ENCODE measurements at regions not wholly inside any gene's neighbourhood (a gene's known extent, or its start where the extent isn't known, plus 50 kb on each side); places are given as distances from the start of the nearest gene placed in this dataset.

DNA sequence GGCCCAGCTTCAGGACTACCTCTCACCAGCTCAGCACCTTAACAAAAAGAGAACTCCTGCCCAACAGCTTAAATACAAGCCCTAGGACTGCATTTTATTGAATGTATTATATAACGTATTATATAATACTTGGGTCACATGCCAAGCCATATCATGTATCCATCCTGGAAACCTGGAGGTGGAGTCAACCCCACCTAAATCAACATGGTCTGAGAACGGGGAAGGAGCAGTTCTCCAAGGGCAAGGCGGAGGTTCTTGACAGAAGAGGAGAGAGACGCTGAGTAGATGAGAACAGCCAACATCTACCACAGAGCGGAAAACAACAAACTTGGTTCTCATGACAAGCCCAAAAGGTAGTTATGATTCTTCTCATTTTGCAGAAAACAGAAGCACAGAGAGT is 163.4 kb downstream of the FGF18 start:
- ChIA-PET POLR2A (ENCODE audit: low non-redundant PET) (no interaction called here), CTCF (no interaction called here)
- Histone ChIP-seq H3K27me3 (replicated peaks; ENCODE audit: insufficient read depth, low read depth, low read length, poor library complexity) (no peaks in the 10 kb centered on the region), H3K9me3 (ENCODE audit: low read depth, low read length, poor library complexity, severe bottlenecking) (no peaks in the 10 kb centered on the region), H3K4me3 (ENCODE audit: low read depth, low read length, poor library complexity, severe bottlenecking) (no peak overlapping the region), H3K27ac (ENCODE audit: low read depth, low read length, poor library complexity, severe bottlenecking) (no peak overlapping the region), H3K36me3 (ENCODE audit: insufficient read depth, low read length, poor library complexity, severe bottlenecking) (no peaks in the 10 kb centered on the region), H3K4me1 (ENCODE audit: insufficient read depth, low read length, poor library complexity, severe bottlenecking) (no peaks in the 10 kb centered on the region)
- no TSS peak for BruUV-seq (replicated peaks)
- no peak for DNase-seq (ENCODE audit: low spot score)
- TF ChIP-seq CTCF (conservative IDR thresholded peaks at IDR 0.05; ENCODE audit: low read depth, low read length): no peak
- TF ChIP-seq EZH2 (IDR thresholded peaks at IDR 0.05; ENCODE audit: borderline replicate concordance, low read depth, low read length, poor library complexity, severe bottlenecking): no peak
- intact Hi-C loops (cut with micrococcal nuclease; ENCODE audit: unreplicated experiment): no loop called here

DNA sequence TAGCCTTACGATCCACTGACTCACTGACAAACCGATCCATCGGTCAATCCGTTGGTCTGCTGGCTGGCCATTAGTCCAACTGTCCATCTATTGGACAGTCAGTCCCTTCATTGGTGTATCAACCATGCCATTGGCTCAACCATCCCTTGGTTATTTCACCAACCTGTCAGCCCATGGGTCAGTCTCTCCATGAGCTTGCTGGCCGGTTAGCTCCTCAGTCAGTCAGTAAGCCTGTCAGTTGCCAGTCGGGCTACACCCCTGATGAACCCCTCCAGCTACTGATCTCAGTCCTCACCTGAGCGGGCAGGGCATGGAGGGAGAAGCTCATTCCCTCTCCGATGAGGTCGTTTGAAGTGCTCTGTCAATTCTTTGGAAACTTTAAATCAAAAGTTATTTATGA is 166.5 kb downstream of the FGF18 start:
- Histone ChIP-seq H3K4me1 (ENCODE audit: insufficient read depth, low read length, poor library complexity, severe bottlenecking) (no peaks in the 10 kb centered on the region), H3K27me3 (replicated peaks; ENCODE audit: insufficient read depth, low read depth, low read length, poor library complexity) (peaks cover 3% of the 10 kb centered on the region), H3K36me3 (ENCODE audit: insufficient read depth, low read length, poor library complexity, severe bottlenecking) (no peaks in the 10 kb centered on the region), H3K4me3 (ENCODE audit: low read depth, low read length, poor library complexity, severe bottlenecking) (no peak overlapping the region), H3K27ac (ENCODE audit: low read depth, low read length, poor library complexity, severe bottlenecking) (no peak overlapping the region), H3K9me3 (ENCODE audit: low read depth, low read length, poor library complexity, severe bottlenecking) (no peaks in the 10 kb centered on the region)
- DNase-seq (ENCODE audit: low spot score): no peak
- ChIA-PET POLR2A (ENCODE audit: low non-redundant PET) (no interaction called here), CTCF (no interaction called here)
- TF ChIP-seq EZH2 (IDR thresholded peaks at IDR 0.05; ENCODE audit: borderline replicate concordance, low read depth, low read length, poor library complexity, severe bottlenecking): no peak
- TF ChIP-seq CTCF (conservative IDR thresholded peaks at IDR 0.05; ENCODE audit: low read depth, low read length): no peak
- intact Hi-C loops (cut with micrococcal nuclease; ENCODE audit: unreplicated experiment): no loop called here
- no TSS peak for BruUV-seq (replicated peaks)

DNA sequence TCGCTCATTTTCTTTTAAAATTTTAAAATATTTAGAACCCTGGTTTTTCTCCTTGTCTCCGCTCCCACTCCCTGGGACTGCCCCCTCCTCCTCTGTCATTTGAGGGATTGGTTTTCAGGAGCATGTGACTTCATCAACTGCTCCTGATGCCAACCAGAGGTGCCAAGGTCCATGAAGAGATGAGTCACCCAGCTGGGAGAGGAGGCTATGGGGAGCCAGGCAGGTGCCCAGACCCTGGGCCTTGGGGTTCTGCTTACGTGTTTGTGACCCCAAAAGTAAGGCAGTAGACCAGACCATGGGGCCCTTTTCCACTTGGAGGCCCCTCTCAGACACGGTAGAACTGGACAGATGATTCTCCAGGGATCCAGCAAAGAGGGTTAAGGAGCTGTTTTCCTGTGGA is 167.0 kb downstream of the FGF18 start:
- no peak overlapping the region for H3K4me3 ChIP-seq (ENCODE audit: low read depth, low read length, poor library complexity, severe bottlenecking)
- peaks cover 3% of the 10 kb centered on the region for H3K27me3 ChIP-seq (replicated peaks; ENCODE audit: insufficient read depth, low read depth, low read length, poor library complexity)
- ChIA-PET CTCF (no interaction called here), POLR2A (ENCODE audit: low non-redundant PET) (no interaction called here)
- H3K27ac ChIP-seq (ENCODE audit: low read depth, low read length, poor library complexity, severe bottlenecking): no peak overlapping the region
- DNase-seq (ENCODE audit: low spot score): no peak
- H3K4me1 ChIP-seq (ENCODE audit: insufficient read depth, low read length, poor library complexity, severe bottlenecking): no peaks in the 10 kb centered on the region
- intact Hi-C loops (cut with micrococcal nuclease; ENCODE audit: unreplicated experiment): no loop called here
- H3K9me3 ChIP-seq (ENCODE audit: low read depth, low read length, poor library complexity, severe bottlenecking): no peaks in the 10 kb centered on the region
- H3K36me3 ChIP-seq (ENCODE audit: insufficient read depth, low read length, poor library complexity, severe bottlenecking): no peaks in the 10 kb centered on the region
- TF ChIP-seq EZH2 (IDR thresholded peaks at IDR 0.05; ENCODE audit: borderline replicate concordance, low read depth, low read length, poor library complexity, severe bottlenecking) (no peak), CTCF (conservative IDR thresholded peaks at IDR 0.05; ENCODE audit: low read depth, low read length) (no peak)
- BruUV-seq (replicated peaks): no TSS peak

Measured in A673 (cell line).